ENCODE measurements at regions not wholly inside any gene's neighbourhood (a gene's known extent, or its start where the extent isn't known, plus 50 kb on each side); places are given as distances from the start of the nearest gene placed in this dataset.

GRCh38 chr3:150312018-150312657 is 96.0 kb upstream of the TSC22D2 start:
- TF ChIP-seq CTCF (IDR thresholded peaks at IDR 0.05) (no peak), POLR2A (IDR thresholded peaks at IDR 0.05; ENCODE audit: low read depth) (no peak)
